NCI-H2029 treated with DMSO at 0.1 percent for 48 hours (cell line): ENCODE measurements at regions not wholly inside any gene's neighbourhood (a gene's known extent, or its start where the extent isn't known, plus 50 kb on each side); places are given as distances from the start of the nearest gene placed in this dataset.

ENCODE experiments used
- DNase-seq: peaks from one replicate; lab custom pipeline; 2025; lab: John Stamatoyannopoulos, UW

DNA sequence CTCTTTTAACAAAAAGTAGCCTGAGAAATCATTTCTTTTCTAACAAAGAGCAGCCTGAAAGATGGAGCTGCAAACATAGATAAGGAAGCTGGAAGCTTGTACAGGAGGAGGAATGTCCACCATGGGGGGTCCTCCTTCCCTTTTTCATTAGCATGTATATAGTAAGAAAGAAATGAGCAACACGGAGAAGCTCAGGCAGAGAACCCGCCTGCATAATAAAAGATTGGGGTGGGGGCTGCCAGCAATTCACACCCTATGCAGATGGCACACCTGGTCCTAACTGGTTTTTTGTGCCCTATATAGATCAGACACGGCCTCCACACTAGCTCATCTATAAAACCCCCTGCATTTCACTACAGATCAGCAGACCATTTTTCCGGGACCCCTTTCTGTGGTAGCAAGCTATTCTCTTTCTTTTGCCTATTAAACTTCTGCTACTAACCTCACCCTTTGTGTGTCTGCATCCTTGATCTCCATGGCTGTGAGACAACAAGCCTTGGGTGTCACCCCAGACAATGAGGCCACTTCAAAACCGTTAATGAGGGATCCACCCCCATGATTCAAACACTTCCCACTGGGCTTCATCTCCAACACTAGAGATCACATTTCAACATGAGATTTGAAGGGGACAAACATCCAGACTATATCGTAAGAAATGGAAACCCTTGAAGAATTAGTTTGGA, 167.5 kb upstream of the FREM2 start:
- no peak for DNase-seq

DNA sequence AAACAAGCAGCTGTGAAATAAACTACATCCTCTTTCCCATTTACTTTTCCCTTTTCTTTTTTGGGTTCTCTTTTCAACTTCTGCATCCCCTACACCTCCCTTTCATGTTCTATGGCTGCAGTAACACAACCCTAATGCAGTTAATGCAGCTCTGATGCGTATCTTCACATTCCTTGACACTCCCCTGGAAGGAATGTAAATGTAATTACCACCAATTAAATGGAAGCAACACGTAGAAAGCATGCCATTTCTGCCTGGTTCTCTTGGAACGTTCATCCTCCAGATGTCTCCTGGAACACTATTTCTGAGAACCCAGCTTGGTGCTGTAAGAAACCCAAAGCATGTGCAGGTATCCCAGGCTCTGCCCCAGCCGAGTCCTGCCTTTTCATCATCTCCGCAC, 166.8 kb upstream of the FREM2 start:
- no peak for DNase-seq

DNA sequence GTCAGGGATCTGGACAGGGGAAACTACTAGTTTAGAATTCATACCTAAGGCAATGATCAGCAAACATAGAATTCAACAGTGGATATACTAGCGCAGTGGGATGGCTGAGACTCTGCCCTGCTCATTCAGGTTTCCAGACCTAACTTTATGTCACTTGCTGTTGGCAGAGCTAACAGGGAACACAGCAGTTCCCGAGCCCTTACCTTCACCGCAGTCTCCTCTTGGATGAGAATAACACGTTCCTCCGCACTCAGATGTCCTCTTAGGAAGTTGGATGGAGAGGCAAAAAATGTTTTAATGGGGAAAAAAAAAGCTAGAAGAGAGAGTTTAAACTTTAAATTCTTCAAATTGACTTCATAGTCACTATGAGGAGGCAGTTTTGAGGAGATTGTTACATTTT, 159.7 kb upstream of the FREM2 start:
- DNase-seq, result no peak

DNA sequence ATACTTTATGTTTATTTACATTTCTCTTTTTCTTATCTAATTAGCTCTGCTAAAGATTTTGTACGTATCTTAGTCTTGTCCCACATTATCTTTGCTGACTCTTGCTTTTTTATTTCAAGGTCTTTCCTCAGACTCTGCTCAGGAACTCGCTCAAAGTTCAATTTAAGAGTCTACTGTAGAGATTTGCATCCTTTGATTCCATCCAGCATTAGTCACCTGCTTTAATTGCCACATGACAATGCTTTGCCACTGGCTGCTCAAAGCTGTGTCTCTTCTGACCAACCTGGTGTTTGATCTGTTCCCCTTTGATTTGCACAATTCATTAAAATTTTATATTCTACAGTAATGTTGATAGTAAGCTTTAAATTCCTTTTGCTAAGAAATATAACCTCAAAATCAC, 157.9 kb upstream of the FREM2 start:
- no peak for DNase-seq

DNA sequence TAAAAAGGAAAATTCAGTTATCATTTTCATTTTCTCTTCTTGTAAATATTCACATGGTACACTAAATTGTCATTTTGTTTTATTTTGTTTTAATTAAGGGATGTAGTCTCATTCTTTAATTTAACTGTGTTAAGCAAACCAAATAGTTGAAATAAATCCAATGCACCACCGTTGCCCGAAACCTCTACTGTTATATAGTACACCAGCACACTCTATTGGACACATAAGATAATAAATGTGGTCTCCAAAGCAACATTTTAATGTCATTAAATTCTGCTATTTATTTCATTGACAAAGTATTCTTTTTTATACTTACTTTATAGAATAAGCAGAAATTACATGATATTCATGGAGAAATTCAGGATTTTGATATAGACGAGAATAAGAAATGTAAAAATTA, 156.4 kb upstream of the FREM2 start:
- no peak for DNase-seq

DNA sequence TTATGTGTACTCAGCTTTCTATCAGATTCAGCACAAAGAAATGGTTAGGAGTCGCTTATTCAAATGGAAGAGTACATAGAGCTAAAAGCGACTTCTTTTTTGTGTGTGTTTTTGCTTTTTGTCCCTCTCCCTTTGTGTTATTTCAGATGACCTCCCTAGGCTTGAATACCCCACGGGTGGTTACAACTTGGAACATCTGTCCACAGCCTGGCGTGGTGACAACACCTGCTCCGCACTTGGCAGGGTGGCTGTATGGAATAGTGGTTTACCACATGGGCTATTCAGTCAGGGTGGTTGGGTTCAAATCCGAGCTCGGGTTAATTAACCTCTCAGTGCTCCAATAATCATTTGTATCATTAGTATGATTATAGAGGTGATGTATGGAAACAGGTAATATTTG, 151.6 kb upstream of the FREM2 start:
- peak; percentile 52 for DNase-seq

DNA sequence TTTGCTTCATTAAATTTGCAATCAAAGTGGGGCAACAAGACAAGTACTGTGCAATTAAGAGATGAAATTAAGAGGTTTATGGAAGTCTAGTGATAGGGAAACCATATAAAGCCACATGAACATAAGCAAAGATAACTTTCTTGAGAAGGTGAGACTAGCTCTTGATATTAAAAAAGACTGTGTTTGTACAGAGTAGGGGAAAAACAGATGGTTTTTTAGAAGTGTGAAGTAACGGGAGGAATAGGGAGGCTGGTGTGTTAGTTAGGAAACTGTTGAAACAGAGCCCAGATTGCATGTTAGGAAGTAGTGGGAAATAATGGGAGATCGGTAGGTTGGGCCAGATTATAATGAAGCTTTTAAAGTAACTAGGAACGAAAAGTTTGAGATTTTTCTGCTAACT, 149.8 kb upstream of the FREM2 start:
- DNase-seq, result no peak

DNA sequence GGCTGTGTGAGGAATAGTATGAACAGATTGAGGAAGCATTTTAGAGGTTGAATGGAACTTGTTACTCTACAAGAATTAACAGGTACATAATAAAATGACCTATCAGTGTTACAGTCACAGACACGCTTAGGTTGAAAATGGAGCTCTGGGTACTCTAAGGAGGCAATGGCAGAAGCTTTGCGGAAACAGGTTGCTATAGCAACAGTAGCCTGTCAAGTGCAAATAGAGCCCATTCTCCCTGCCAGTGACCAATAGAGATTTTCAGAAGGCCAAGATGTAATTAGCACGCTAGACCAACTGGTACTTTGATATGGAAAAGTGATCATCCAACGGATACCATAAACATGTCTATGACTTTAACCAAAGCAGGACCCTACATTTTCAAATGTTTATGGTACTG, 148.5 kb upstream of the FREM2 start:
- peak; percentile 1 for DNase-seq

DNA sequence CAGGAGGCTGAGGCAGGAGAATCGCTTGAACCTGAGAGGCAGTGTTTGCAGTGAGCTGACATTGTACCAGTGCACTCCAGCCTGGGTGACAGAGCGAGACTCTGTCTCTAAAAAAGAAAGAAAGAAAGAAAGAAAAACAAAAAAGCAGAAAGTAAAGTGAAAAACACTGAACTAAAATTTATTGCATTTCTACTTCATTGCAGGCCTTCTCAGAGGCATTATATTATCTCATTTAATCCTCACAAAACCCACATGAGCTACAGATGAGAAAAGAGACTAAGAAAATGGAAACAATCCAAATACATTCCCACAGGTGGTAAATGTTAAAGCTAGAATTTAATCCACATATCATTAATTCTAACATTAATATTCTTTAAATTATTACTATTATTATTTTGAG, 147.2 kb upstream of the FREM2 start:
- no peak for DNase-seq

DNA sequence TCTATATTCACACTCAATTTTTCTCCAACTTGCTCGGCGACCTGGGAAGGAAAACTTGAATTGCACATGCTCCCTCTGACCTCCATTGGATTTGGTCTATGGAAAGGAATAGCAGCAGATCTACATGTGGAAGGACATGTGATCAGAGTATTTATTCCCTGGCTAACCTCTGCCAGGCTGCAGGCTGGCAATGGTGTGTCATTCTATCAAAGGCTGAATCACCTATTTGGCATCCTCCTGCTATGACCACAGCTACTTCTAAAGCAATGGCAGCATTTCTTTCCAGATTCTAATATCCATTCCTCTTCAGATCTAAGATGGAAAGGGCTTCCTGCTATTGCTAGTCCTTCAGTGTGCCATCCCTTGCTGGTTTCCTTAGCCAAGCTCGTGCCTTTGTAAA, 144.3 kb upstream of the FREM2 start:
- DNase-seq, result no peak

DNA sequence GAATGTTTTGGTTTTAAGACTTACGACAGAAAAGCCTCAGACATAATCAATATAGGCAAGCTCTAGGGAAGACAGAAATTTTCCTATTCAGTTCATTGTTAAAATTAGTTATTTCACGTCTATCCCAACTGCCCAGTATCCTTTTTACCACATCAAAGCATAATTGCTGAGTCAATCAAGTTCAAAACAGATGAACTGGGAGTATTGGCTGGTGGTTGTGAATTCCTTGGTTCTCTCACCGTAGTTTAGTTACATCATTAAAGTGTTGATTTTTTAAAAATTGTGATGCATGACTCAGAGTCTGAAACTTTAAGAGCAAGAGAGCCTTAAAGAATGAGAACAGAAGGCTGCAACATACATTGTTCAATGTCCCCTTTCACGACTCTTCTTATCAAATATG, 143.3 kb upstream of the FREM2 start:
- no peak for DNase-seq

DNA sequence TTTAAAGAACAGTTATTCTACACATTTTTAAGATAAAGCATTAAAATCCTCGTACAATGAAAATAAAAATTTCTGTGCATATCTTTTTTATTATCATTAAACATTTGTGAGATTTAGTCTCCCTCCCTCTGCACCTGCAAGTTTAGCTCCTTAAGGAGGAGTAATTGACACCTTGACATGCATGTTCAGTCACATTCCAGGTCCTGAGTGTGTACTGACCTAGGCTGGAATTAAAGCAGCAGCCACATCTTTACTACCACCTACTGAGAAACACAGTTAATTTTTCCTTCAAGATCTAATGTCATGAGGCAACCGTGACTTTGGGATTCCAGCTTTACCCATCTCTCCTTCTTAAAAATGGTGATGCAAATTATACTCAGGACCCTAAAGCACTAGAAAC, 123.1 kb upstream of the FREM2 start:
- no peak for DNase-seq

DNA sequence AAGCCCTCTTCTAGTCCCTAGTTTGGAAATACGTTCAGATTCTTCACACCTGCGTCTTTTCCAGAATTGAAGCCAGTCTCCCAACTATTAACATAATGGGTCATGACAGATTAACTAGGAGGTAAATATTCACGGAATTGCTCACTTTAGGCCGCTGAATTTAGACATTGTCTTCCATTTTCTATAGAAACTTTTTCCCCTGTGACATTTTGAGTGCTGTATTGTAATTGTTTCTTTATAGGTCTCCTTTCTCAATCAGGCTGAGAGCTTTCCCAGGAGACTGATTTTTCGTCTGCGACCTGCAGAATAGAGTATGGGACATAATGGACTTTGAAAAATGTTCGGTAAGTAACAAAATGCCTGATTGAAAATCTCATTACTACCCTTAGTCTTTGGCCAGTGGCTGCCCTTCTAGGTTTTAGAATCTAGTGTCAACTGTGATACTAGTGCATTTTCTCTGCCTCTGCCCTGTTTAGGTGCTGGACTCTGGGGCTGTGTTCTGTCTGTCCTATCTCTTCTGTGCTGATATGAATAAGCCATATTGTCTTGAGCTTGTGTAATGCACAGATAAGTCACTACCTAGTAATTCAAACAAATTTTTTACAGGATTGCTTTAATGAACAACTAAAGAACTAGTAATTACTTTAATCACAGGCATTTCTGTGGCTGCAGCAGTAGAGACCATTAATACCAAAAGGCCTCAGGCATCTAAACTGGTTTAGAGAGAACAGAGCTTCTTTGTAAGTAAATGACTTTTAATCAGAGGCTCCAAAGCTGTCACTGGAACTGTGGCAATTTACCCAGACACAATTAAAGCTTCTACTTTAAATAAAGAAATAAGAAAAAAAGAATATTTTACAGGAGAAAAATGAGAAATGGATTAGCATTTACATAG, 122.4 kb upstream of the FREM2 start:
- no peak for DNase-seq

DNA sequence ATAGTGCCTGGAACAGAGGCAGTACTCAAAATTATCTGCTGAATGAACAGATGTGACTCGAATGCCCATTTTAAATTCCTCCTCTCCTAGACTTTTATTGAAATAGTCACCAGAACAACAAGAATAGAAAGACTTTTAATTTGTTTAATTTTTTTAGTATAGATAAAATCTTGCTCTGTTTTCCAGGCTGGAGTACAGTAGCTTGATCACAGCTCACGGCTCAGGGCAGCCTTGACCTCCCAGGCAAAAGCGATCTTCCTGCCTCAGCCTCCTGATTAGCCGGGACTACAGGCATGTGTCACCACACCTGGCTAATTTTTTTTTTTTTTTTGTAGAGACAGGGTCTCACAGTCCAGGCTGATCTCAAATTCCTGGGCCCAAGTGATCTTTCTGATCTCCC, 120.9 kb upstream of the FREM2 start:
- DNase-seq, result no peak

DNA sequence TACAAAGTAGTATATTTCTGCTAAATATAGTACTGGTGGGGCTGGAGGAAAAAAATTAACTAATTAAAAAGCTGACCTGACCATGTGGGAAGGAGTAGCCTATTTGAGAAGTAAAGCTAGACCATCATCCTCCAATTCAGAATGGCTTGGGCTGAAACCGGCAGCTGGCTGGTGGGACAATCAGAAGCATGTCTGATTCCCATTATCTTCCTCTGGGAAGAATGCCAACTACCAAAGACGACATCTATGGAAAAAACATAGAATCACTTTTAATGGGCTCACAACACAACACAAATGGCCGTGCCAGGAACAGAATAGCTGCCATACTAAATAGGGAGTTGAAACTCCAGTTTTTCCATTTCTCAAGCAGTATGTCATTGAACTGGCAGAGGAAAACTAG, 120.4 kb upstream of the FREM2 start:
- DNase-seq, result peak; percentile 37

DNA sequence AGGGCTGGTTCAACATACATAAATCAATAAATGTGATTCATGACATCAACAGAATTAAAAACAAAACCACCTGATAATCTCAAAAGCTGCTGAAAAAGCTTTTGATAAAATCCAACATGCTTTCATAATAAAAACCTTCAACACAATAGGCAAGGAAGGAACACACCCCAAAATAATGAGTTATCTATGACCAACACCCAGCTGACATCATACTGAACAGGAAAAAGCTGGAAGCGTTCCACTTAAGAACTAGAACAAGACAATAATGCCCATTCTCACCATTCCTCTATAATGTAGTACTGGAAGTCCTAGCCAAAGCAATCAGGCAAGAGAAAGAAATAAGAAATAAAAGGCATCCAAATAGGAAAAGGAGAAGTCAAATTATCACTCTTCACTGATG, 116.2 kb upstream of the FREM2 start:
- DNase-seq, result no peak

DNA sequence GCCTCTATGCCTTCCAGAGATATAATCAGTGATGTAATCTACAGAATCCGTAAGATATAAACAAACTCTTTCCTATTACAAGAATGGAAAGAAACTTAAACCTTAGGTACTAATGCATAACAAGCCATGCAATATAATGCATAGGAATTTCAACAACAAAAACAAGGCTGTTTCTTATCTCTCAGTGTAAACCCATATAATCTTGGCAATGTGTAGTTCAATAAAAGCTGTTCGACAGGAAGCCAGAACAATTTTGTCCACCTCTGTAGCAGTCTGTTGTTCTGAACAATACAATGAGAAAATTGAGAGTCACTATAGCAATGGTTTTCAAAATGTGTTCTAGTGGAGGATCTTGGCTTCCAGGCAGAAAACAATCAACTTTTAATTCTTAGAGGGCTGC, 111.5 kb upstream of the FREM2 start:
- no peak for DNase-seq

DNA sequence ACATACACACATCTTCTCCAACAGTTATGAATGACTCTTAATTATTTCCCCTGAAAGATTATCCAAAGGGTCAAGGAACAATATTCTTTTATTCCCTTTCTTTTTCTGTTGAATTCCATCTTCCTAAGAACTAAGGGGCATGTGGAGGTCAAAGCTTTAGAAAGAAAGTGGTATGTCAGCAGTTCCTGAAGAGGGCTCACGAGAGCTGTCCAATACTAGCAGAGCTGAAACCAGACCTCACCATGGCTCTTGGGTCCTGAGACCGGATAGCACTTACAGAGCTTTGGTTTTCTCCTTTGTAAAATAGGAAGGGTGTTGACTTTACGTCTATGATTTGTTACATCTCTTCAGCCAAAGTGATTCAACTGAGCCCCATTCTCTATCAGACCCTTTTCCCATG, 109.8 kb upstream of the FREM2 start:
- no peak for DNase-seq

DNA sequence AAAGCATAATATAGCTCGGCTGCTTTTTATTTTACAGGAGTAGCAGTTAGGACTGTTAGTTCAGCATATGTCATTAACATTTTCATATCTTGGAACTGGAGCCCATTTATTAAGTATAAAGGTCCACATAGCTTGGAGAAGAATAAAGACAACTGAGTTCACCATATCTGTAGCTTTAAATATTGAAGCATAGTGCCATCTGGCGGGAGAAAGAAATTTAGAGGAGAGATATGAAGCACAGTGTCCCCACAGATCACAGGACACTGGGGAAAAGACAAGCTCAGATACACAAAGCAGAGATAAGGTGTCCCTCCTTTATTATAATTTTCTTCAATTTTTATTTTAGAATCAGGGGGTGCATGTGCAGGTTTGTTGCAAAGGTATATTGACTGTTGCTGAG, 104.7 kb upstream of the FREM2 start:
- DNase-seq, result peak; percentile 5

DNA sequence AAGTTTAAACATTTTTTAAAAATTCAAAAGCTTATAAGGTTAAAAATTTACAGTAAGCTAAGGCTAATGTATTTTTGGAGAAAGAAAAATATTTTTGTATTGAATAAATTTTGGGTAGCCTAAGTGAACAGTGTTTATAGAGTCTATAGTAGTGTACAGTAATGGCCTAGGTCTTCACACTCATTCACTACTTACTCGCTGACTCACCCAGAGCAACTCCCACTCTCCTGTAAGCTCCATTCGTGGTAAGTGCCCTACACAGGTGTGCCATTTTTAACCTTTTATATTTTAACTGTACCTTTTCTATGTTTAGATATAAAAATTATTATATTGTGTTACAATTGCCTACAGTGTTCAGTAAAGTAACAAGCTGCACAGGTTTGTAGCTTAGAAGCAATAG, 96.6 kb upstream of the FREM2 start:
- DNase-seq, result no peak

DNA sequence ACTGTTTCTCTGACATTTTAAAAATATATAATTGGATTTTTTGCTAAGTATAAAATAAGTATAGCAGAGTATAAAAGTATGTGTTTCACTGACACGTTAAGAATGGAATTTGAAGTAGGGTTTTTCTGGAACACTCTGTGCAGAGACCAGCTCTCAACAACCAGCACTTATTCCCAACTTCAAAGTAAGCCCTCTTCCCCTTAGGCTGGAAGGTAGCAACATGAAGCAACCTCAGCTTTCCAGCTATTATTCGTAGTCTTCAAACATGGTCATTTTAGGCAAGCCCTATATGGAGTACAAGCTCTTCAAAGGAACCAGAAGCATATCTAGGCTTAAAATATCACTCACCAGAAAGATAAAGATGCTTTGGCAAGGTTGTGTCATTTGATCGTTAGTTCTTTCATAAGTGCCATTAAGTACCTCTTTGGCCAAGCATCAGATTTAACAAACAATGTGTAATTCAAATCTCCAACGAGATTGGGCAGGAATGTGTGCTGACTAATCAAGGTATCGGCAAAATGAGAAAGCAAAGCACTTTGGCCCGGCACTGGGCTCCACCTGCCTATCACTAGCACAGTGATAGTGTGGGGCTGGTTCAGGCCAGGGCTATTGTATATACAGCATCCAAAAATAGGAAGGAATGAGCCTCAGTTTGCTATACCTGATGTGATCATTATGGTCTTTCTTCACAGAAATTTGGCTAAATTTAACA, 95.9 kb upstream of the FREM2 start:
- peak; percentile 81 for DNase-seq

DNA sequence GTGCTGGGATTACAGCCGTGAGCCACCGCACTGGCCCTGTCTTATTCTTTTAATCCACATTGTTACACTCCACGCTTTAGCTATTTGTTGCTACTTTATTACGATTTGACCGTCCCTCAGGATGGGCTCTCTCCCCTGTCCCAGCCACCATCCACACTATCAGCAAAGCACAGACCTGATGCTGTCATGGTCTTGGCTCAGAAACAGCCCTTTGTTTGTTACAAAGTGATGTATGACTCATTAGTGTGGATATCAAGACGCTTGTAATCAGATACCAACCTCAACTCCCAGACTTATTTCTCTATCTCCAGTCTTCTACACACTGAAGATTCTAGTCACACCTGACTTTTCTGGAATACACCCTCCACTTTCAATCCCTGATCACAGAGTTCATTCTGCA, 84.6 kb upstream of the FREM2 start:
- DNase-seq, result no peak
